IPS-15b (cell line): ENCODE measurements at regions not wholly inside any gene's neighbourhood (a gene's known extent, or its start where the extent isn't known, plus 50 kb on each side); places are given as distances from the start of the nearest gene placed in this dataset.

ENCODE experiments used
- H3K27me3 ChIP-seq: one replicate; pipeline ENCODE4 v1.6.1; 2013; ENCODE audit warnings: low read length; ENCODE audit not compliant: control insufficient read depth, insufficient read depth
- H3K36me3 ChIP-seq: one replicate; pipeline ENCODE4 v1.6.1; 2013; ENCODE audit warnings: low read length; ENCODE audit not compliant: control insufficient read depth, insufficient read depth
- H3K4me1 ChIP-seq: one replicate; pipeline ENCODE4 v1.6.1; 2013; ENCODE audit warnings: mild to moderate bottlenecking, low read length; ENCODE audit not compliant: control insufficient read depth, insufficient read depth
- H3K4me3 ChIP-seq: one replicate; pipeline ENCODE4 v1.5.1; 2013; ENCODE audit warnings: low read depth, low read length
- H3K9ac ChIP-seq: one replicate; pipeline ENCODE4 v1.6.1; 2013; ENCODE audit warnings: low read depth, mild to moderate bottlenecking, low read length
- H3K9me3 ChIP-seq: one replicate; pipeline ENCODE4 v1.6.1; 2013; ENCODE audit warnings: mild to moderate bottlenecking, low read length; ENCODE audit not compliant: control insufficient read depth, insufficient read depth

DNA sequence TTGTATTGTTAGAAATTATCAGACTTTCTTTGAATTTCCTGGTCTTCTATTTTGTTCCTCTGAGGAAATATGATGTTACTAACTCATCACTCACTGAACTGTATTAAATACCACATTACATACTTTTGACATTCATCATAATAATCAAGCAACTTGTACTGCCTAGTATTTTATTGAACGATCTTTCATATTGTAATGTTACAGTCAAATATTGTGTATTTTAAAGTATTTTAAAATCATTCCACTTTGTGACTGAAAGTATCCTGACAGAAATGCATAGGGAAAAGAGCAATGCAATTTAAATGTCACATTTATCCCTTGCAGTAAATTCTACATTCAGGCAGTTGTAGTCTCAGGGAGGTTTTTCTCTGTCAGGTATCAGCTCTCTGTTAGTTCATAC, 1557.4 kb downstream of the CDH8 start:
- Histone ChIP-seq H3K27me3 (no peaks in the 10 kb centered on the region), H3K36me3 (no peaks in the 10 kb centered on the region), H3K9ac (no peak overlapping the region), H3K4me3 (no peak overlapping the region), H3K4me1 (no peaks in the 10 kb centered on the region), H3K9me3 (no peaks in the 10 kb centered on the region)

DNA sequence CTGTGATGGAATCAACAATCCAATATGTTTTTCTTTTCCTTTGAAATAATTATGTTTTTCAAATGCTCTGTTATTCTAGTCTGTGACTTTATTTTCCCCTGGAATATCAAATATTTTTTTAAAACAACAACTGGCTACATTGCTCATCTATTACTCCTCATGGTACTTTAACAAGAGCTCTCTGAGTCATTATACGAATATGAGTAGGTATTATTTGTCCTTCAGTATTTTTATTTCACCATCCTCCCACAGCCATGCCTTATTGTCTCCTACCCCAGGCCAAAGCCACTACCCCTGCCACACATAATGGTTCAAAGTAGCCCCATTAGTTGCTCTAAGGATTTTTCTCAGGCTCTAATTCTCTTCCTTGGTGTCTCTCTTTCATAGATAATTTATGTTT, 1572.3 kb downstream of the CDH8 start:
- Histone ChIP-seq H3K27me3 (no peaks in the 10 kb centered on the region), H3K36me3 (no peaks in the 10 kb centered on the region), H3K4me3 (no peak overlapping the region), H3K4me1 (no peaks in the 10 kb centered on the region), H3K9ac (no peak overlapping the region), H3K9me3 (no peaks in the 10 kb centered on the region)

DNA sequence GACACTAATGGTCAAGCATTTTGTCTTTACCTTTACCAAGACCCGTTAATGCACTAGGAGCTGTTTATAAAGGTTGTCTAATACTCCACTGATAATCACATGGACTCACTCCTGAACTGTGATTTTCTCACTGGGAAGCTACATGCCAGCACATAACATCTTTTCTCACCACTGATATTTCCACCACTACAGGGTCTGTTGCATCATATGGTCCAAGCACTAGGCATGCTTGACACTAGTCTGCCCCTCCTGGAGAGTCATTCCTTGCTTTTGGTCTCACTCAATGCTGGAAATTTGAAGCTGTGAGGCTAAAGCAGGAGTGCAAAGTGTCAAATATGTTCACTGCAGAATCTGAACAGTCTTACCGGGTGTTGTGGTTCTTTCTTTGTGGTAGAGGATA, 1576.8 kb downstream of the CDH8 start:
- Histone ChIP-seq H3K9me3 (no peaks in the 10 kb centered on the region), H3K4me1 (no peaks in the 10 kb centered on the region), H3K4me3 (no peak overlapping the region), H3K9ac (no peak overlapping the region), H3K36me3 (no peaks in the 10 kb centered on the region), H3K27me3 (no peaks in the 10 kb centered on the region)

DNA sequence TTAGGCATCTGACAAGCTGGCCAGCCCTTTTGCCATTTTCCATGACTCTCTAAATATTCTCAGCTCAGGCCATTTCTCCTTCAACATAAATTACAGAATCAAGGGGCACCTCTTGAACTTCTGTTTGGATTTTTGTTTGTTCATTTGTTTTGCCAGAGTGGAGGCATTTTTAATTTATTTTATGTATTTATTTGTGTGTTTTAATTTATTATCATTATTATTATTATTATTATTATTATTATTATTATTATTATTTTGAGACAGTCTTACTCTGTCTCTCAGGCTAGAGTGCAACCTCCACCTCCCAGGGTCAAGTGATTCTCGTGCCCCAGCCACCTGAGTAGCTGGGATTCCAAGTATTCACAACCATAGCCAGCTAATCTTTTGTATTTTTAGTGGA, 1578.0 kb downstream of the CDH8 start:
- no peaks in the 10 kb centered on the region for H3K36me3 ChIP-seq
- H3K4me1 ChIP-seq: no peaks in the 10 kb centered on the region
- H3K9me3 ChIP-seq: no peaks in the 10 kb centered on the region
- no peak overlapping the region for H3K9ac ChIP-seq
- no peaks in the 10 kb centered on the region for H3K27me3 ChIP-seq
- no peak overlapping the region for H3K4me3 ChIP-seq

DNA sequence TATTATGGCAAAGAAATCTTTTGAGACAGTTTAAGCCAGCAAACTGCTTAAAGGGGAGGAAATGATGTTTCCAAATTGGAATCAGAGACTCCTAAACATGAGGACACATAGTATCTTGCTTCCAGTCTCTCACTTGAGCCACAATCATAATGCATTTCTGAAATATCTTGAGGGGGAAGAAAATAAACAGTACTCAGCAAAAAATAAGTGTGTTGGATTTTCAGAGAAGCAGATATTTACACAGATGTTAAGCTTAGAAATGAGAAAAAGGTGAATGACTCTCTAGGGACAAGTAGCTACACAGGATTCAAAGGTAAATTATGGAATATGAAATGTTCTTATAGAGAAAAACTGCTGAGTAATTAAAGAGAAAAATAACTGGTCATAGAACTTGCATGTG, 1583.6 kb downstream of the CDH8 start:
- Histone ChIP-seq H3K9ac (no peak overlapping the region), H3K4me1 (no peaks in the 10 kb centered on the region), H3K9me3 (no peaks in the 10 kb centered on the region)

DNA sequence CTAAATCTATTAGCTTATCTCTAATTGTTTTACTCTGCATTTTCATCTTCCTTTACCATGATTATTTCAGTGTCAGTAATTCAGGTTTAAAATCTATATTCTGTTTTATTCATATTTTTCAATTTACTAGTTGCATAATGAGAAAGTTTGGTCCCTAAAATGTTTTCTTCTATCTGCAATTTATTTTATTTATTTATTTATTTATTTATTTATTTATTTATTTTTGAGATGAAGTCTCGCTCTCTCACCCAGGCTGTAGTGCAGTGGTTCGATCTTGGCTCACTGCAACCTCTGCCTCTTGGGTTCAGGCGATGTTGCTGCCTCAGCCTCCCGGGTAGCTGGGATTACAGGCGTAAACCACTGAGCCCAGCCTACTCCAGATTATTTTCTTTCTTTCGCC, 1597.3 kb downstream of the CDH8 start:
- Histone ChIP-seq H3K9ac (no peak overlapping the region), H3K9me3 (no peaks in the 10 kb centered on the region), H3K4me3 (no peak overlapping the region), H3K36me3 (no peaks in the 10 kb centered on the region), H3K27me3 (no peaks in the 10 kb centered on the region), H3K4me1 (no peaks in the 10 kb centered on the region)

More for the DNA sequence above, 1583.6 kb downstream of the CDH8 start:
- H3K36me3 ChIP-seq: no peaks in the 10 kb centered on the region
- no peaks in the 10 kb centered on the region for H3K27me3 ChIP-seq
- H3K4me3 ChIP-seq: no peak overlapping the region

DNA sequence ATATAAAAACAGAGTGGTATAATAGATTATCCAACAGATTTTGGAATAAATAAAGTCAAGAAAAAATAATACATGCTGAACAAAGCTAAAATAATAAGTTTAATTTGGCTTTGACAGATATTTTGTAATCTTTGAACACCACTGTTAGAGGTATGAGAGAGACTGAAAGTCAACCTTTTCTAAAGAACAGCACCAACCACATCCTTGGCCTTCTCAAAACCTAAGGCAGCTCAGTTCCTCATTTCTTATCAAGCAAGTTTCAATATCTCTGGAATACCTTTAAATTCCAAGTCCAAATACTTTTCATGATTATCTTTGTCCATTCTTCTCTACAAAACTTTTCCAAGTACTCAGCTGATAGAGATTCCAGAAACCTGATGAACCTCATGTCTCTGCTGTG, 1603.8 kb downstream of the CDH8 start:
- no peak overlapping the region for H3K4me3 ChIP-seq
- H3K9ac ChIP-seq: no peak overlapping the region
- H3K4me1 ChIP-seq: no peaks in the 10 kb centered on the region
- no peaks in the 10 kb centered on the region for H3K9me3 ChIP-seq
- H3K27me3 ChIP-seq: no peaks in the 10 kb centered on the region
- no peaks in the 10 kb centered on the region for H3K36me3 ChIP-seq

DNA sequence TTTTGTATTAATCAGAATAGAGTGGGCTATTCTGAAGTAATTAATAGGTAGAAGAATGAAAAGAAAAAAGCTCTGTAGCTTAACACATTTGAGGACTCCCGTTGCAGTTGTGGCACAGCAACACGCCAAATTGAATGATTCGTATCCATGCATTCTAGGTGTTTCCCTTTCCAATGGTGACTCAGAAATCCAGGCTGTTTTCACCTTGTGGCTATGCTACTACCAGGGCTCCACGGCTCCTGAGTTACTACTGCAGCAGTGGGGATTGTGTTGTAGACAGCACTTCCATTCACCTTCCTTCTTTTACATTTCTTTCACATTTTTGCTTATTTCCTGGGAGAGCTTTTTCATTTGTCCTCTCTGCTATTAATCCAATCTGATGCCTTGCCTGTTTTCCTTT, 1616.4 kb downstream of the CDH8 start:
- Histone ChIP-seq H3K27me3 (no peaks in the 10 kb centered on the region), H3K4me1 (no peaks in the 10 kb centered on the region), H3K9me3 (no peaks in the 10 kb centered on the region), H3K4me3 (no peak overlapping the region), H3K36me3 (no peaks in the 10 kb centered on the region), H3K9ac (no peak overlapping the region)

GRCh38 chr16:60414613-60415012, 1621.6 kb downstream of the CDH8 start:
- Histone ChIP-seq H3K36me3 (no peaks in the 10 kb centered on the region), H3K9me3 (no peaks in the 10 kb centered on the region), H3K27me3 (no peaks in the 10 kb centered on the region), H3K4me3 (no peak overlapping the region), H3K4me1 (peaks cover 6% of the 10 kb centered on the region), H3K9ac (no peak overlapping the region)

GRCh38 chr16:60413969-60414368, 1622.3 kb downstream of the CDH8 start:
- Histone ChIP-seq H3K4me3 (no peak overlapping the region), H3K9me3 (no peaks in the 10 kb centered on the region), H3K27me3 (no peaks in the 10 kb centered on the region), H3K36me3 (no peaks in the 10 kb centered on the region), H3K9ac (no peak overlapping the region), H3K4me1 (peaks cover 6% of the 10 kb centered on the region)

DNA sequence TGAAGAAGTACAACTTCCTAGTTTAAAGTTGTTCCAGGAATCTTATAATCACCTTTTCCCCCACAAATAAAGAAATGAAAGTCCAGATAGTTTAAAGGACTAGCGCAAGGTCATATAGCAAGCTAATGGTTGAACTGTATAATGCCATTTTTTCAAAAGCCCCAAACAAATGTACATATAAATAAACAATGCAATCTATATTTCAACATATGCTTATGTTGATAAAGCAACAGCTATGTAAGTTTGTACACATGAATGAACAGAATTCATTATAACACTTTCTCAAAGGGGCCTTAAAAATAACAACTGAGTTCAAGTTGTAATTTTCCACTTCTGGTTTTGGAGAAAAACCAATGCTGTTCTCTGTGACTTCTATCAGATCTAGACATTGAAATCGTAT, 1628.6 kb downstream of the CDH8 start:
- Histone ChIP-seq H3K9me3 (no peaks in the 10 kb centered on the region), H3K4me1 (no peaks in the 10 kb centered on the region), H3K4me3 (no peak overlapping the region), H3K9ac (no peak overlapping the region), H3K27me3 (no peaks in the 10 kb centered on the region), H3K36me3 (no peaks in the 10 kb centered on the region)

DNA sequence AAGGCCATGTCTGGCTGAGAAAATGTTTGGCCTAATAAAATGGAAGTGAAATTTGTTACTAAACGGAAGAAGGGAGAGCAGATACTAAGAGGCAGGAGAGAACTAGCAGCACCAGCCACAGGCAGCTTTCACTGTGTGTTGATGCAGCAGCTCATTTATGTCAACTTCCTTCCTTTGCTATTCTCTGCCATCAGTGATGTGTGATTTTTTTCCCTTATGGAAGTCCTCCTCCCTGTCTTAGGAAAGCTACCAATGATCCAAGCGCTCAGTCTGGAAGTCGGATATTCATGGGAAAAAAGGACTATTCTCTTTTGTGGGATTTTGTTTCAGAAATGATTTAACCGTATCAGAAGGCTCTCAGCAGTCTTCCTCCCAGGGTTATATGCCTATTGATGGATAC, 1629.2 kb downstream of the CDH8 start:
- Histone ChIP-seq H3K27me3 (no peaks in the 10 kb centered on the region), H3K9ac (no peak overlapping the region), H3K9me3 (no peaks in the 10 kb centered on the region), H3K4me3 (no peak overlapping the region), H3K4me1 (no peaks in the 10 kb centered on the region), H3K36me3 (no peaks in the 10 kb centered on the region)

- no peak overlapping the region for H3K9ac ChIP-seq
- no peaks in the 10 kb centered on the region for H3K4me1 ChIP-seq
- no peaks in the 10 kb centered on the region for H3K36me3 ChIP-seq
- no peak overlapping the region for H3K4me3 ChIP-seq
- H3K9me3 ChIP-seq: no peaks in the 10 kb centered on the region
- H3K27me3 ChIP-seq: no peaks in the 10 kb centered on the region
Measured at GRCh38 chr16:60405286-60405685, 1631.0 kb downstream of the CDH8 start.
